ENCODE measurements at regions not wholly inside any gene's neighbourhood (a gene's known extent, or its start where the extent isn't known, plus 50 kb on each side); places are given as distances from the start of the nearest gene placed in this dataset.
"Not testable (repeated sequence)": the region's sequence is repeated elsewhere in the genome, so short reads cannot be mapped to it uniquely, and the experiment has no call there.

DNA sequence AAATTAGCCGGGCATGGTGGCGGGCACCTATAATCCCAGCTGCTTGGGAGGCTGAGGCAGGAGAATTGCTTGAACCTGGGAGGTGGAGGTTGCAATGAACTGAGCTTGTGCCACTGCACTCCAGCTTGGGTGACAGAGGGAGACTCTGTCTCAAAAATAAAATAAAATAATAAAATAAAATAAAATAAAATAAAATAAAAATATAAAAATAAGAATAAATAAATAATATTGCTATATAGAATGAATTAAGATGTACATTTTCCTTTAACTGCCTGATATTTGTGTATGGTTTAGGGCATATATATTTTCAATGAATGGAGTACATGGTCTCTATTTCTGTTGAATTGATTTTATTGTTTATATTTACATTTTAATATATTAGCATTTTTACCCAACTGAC is 1156.7 kb upstream of the PRR20A start:
- TF ChIP-seq, protein P1, sequence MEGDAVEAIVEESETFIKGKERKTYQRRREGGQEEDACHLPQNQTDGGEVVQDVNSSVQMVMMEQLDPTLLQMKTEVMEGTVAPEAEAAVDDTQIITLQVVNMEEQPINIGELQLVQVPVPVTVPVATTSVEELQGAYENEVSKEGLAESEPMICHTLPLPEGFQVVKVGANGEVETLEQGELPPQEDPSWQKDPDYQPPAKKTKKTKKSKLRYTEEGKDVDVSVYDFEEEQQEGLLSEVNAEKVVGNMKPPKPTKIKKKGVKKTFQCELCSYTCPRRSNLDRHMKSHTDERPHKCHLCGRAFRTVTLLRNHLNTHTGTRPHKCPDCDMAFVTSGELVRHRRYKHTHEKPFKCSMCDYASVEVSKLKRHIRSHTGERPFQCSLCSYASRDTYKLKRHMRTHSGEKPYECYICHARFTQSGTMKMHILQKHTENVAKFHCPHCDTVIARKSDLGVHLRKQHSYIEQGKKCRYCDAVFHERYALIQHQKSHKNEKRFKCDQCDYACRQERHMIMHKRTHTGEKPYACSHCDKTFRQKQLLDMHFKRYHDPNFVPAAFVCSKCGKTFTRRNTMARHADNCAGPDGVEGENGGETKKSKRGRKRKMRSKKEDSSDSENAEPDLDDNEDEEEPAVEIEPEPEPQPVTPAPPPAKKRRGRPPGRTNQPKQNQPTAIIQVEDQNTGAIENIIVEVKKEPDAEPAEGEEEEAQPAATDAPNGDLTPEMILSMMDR (IDR thresholded peaks at IDR 0.05), result not testable (repeated sequence)
- not testable (repeated sequence) for TF ChIP-seq POLR2A, EP300 (IDR thresholded peaks at IDR 0.05)

Measured in sigmoid colon (tissue), 4 donors.